OCI-LY7 (cell line): ENCODE measurements at regions not wholly inside any gene's neighbourhood (a gene's known extent, or its start where the extent isn't known, plus 50 kb on each side); places are given as distances from the start of the nearest gene placed in this dataset.

ENCODE experiments used
- BruUV-seq: library from RNA; stranded (reverse); fragments of 400-500 nt; replicated peaks from 2 replicates; lab custom pipeline; 2021; lab: Mats Ljungman, UMichigan
- CTCF ChIA-PET: fragments of 300-600 bp; sonication (Branson Sonifier 250); formaldehyde crosslinking; loops from one replicate; lab custom pipeline; 2022; ENCODE audit warnings: antibody characterized with exemption; ENCODE audit not compliant: unreplicated experiment; lab: Charles Lee
- POLR2A ChIA-PET: fragments of 300-600 bp; sonication (Branson Sonifier 250); formaldehyde crosslinking; loops from one replicate; lab custom pipeline; 2022; ENCODE audit warnings: antibody characterized with exemption; lab: Charles Lee
- DNase-seq: peaks from one replicate; pipeline ENCODE4 v3.0.0-alpha.2; 2015; ENCODE audit warnings: low spot score
- H2AFZ ChIP-seq: fragments of 200-600 bp; sonication (generic), shearing (Covaris generic); 2 replicates; pipeline ENCODE4 v1.6.1; 2014; ENCODE audit warnings: mild to moderate bottlenecking, antibody characterized with exemption, low read length, moderate library complexity
- H3K27ac ChIP-seq: fragments of 200-600 bp; sonication (generic); 2 replicates; pipeline ENCODE4 v1.5.1; 2014; ENCODE audit warnings: mixed run types, low read depth, mild to moderate bottlenecking, moderate library complexity, low read length, inconsistent platforms; ENCODE audit not compliant: poor library complexity, severe bottlenecking
- H3K36me3 ChIP-seq: fragments of 200-600 bp; sonication (generic); 2 replicates; pipeline ENCODE4 v1.6.1; 2014; ENCODE audit warnings: mild to moderate bottlenecking, antibody characterized with exemption, low read length, moderate library complexity, mixed read lengths; ENCODE audit not compliant: insufficient read depth
- H3K4me1 ChIP-seq: fragments of 200-600 bp; sonication (generic); 2 replicates; pipeline ENCODE4 v1.5.1; 2014; ENCODE audit warnings: mild to moderate bottlenecking, low read length; ENCODE audit not compliant: insufficient read depth, poor library complexity, severe bottlenecking
- H3K4me2 ChIP-seq: fragments of 200-600 bp; sonication (generic); 2 replicates; pipeline ENCODE4 v1.6.1; 2014; ENCODE audit warnings: mild to moderate bottlenecking, low read length
- H3K4me3 ChIP-seq: fragments of 200-600 bp; sonication (generic); 2 replicates; pipeline ENCODE4 v1.5.1; 2014; ENCODE audit warnings: mild to moderate bottlenecking, low read depth, low read length; ENCODE audit not compliant: poor library complexity, severe bottlenecking
- H3K79me2 ChIP-seq: fragments of 200-600 bp; sonication (generic); 2 replicates; pipeline ENCODE4 v1.6.1; 2016; ENCODE audit warnings: low read depth, mild to moderate bottlenecking, low read length, moderate library complexity, mixed read lengths; ENCODE audit not compliant: insufficient read depth
- H3K9me2 ChIP-seq: fragments of 200-600 bp; sonication (generic); 2 replicates; pipeline ENCODE4 v1.6.1; 2016; ENCODE audit warnings: mild to moderate bottlenecking, low read length, mixed read lengths; ENCODE audit not compliant: insufficient read depth
- H3K9me3 ChIP-seq: fragments of 200-600 bp; sonication (generic); 2 replicates; pipeline ENCODE4 v1.6.1; 2014; ENCODE audit warnings: mild to moderate bottlenecking, mixed run types, low read length, mixed read lengths
- H4K20me1 ChIP-seq: fragments of 200-600 bp; sonication (generic); 2 replicates; pipeline ENCODE4 v1.6.1; 2014; ENCODE audit warnings: mild to moderate bottlenecking, antibody characterized with exemption, low read length, moderate library complexity, mixed read lengths; ENCODE audit not compliant: insufficient read depth
- EZH2phosphoT487 ChIP-seq: fragments of 200-600 bp; sonication (generic); IDR thresholded peaks from 2 replicates; pipeline ENCODE4 v1.6.1; 2018; ENCODE audit warnings: low read depth, borderline replicate concordance, mild to moderate bottlenecking, mixed run types, antibody characterized with exemption, low read length, moderate library complexity, mixed read lengths
- intact Hi-C: fragments of 100-400 bp; cut with micrococcal nuclease; formaldehyde crosslinking; loops from one replicate; pipeline ENCODE4 v1.10.0; 2022; ENCODE audit not compliant: unreplicated experiment
- TF ChIP-seq, protein P1 (sequence below): fragments of 200-600 bp; sonication (generic); conservative IDR thresholded peaks from 2 replicates; pipeline ENCODE4 v1.5.1; 2014; ENCODE audit warnings: mild to moderate bottlenecking, antibody characterized with exemption, low read length, moderate library complexity, mixed read lengths

DNA sequence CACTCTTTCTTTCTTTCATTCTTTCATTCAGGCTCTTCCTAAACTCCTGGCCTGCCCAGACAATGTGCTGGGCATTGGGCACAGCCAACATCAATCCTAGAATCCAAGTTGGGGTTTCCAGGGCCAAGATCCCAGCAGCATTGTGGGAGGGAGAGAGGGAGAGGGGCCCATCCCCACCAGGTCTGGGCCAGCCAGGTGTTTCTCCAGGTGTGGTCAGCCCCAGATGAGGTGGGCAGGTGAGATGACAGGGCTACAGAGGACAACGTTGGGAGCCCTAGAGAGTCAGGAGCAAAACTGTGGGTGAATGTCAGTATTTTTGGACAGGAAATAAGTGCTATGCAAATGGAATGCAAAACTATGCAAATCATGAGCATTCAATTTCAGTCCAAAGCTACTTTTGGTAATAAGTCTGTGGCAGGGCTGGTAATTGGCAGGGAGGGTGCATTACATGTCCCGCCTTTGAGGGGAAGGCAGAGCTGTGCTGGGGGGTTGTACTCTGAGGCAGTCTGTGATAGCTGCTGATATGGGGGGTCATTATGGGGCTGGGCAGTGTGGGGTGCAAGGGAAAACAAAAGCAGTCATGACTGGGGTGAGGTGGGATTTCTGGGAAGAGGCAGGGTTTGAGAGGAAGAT lies 139.9 kb upstream of the IGSF21 start:
- no TSS peak for BruUV-seq

DNA sequence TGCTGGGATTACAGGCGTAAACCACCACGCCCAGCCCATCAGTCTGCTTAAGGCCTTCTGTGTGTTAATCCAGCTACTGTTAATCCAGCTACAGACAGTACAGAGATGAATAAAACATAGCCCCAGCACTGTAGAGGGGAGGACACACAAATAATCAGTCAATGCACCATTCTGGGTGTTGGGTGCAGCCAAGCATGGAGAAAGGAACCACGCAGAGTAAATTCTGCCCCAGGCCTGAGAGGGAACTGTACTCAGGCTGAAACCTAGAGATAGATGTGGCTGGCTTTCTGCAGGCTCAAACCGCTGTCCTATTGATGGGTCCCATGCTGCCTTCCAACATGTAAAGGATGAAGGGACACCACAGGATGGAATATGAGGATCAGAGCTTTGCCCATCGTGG lies 136.8 kb upstream of the IGSF21 start:
- H4K20me1 ChIP-seq, result no peaks in the 10 kb centered on the region
- no peak overlapping the region for H3K27ac ChIP-seq
- TF ChIP-seq EZH2phosphoT487, result no peak
- TF ChIP-seq, protein P1, sequence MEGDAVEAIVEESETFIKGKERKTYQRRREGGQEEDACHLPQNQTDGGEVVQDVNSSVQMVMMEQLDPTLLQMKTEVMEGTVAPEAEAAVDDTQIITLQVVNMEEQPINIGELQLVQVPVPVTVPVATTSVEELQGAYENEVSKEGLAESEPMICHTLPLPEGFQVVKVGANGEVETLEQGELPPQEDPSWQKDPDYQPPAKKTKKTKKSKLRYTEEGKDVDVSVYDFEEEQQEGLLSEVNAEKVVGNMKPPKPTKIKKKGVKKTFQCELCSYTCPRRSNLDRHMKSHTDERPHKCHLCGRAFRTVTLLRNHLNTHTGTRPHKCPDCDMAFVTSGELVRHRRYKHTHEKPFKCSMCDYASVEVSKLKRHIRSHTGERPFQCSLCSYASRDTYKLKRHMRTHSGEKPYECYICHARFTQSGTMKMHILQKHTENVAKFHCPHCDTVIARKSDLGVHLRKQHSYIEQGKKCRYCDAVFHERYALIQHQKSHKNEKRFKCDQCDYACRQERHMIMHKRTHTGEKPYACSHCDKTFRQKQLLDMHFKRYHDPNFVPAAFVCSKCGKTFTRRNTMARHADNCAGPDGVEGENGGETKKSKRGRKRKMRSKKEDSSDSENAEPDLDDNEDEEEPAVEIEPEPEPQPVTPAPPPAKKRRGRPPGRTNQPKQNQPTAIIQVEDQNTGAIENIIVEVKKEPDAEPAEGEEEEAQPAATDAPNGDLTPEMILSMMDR, result no peak
- H3K9me3 ChIP-seq, result no peaks in the 10 kb centered on the region
- CTCF ChIA-PET, result no interaction called here
- H3K79me2 ChIP-seq, result no peaks in the 10 kb centered on the region
- DNase-seq, result peak; percentile 47
- peak overlapping the region; percentile 42 for H3K4me2 ChIP-seq
- H3K36me3 ChIP-seq, result no peaks in the 10 kb centered on the region
- POLR2A ChIA-PET, result interaction anchor here (0.6 to 0.7 kb wide), 2 partner anchors 121 to 1891 kb away, joined by 3 to 4 read pairs; no protein-coding TSS in a partner anchor
- peaks cover 14% of the 10 kb centered on the region for H3K4me1 ChIP-seq
- BruUV-seq, result no TSS peak
- H3K4me3 ChIP-seq, result no peak overlapping the region
- no peak overlapping the region for H2AFZ ChIP-seq
- no peaks in the 10 kb centered on the region for H3K9me2 ChIP-seq
- intact Hi-C loops, result no loop called here

More for the DNA sequence above, 139.9 kb upstream of the IGSF21 start:
- Histone ChIP-seq H2AFZ (no peak overlapping the region), H3K4me1 (peaks cover 14% of the 10 kb centered on the region), H3K79me2 (no peaks in the 10 kb centered on the region), H3K9me3 (no peaks in the 10 kb centered on the region), H3K4me2 (peak overlapping the region; percentile 38; the same call in 1 of the 2 replicates), H3K27ac (no peak overlapping the region), H3K9me2 (no peaks in the 10 kb centered on the region), H3K4me3 (no peak overlapping the region), H3K36me3 (no peaks in the 10 kb centered on the region), H4K20me1 (no peaks in the 10 kb centered on the region)
- no peak for DNase-seq
- TF ChIP-seq EZH2phosphoT487, result no peak
- TF ChIP-seq, protein P1, result no peak
- CTCF ChIA-PET, result no interaction called here
- POLR2A ChIA-PET, result no interaction called here
- intact Hi-C loops, result no loop called here

DNA sequence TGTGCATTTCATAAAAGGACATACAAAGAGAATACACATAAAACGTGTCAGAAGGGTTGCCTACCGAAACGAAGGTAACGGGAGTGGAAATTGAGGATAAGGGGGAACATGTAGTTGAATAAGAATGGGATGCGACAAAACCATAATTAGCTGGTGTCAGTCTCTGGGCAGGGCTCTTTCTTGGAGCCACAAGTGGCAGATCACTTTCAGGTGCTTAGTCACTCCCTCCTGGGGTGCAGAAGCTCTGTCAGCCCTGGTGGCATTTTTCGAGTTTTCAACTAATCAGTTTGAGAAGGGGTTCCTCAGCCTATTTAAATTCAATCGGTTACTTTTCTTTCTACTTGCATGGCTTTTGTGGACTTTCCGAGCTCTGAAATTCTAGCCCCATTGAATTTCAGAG lies 133.9 kb upstream of the IGSF21 start:
- no peaks in the 10 kb centered on the region for H3K9me3 ChIP-seq
- H3K27ac ChIP-seq, result no peak overlapping the region
- H3K9me2 ChIP-seq, result no peaks in the 10 kb centered on the region
- no peaks in the 10 kb centered on the region for H4K20me1 ChIP-seq
- no peak overlapping the region for H2AFZ ChIP-seq
- intact Hi-C loops, result no loop called here
- H3K36me3 ChIP-seq, result no peaks in the 10 kb centered on the region
- ChIA-PET POLR2A (interaction anchor here (0.6 kb wide), 1 partner anchor 124 kb away, joined by 5 read pairs; no protein-coding TSS in a partner anchor), CTCF (no interaction called here)
- TF ChIP-seq, protein P1, result no peak
- no peak for TF ChIP-seq EZH2phosphoT487
- H3K4me1 ChIP-seq, result peaks cover 14% of the 10 kb centered on the region
- H3K79me2 ChIP-seq, result no peaks in the 10 kb centered on the region
- DNase-seq, result no peak
- H3K4me2 ChIP-seq, result no peak overlapping the region
- no peak overlapping the region for H3K4me3 ChIP-seq
- BruUV-seq, result no TSS peak
